Amniotic stem cell (primary cell): ENCODE measurements at regions not wholly inside any gene's neighbourhood (a gene's known extent, or its start where the extent isn't known, plus 50 kb on each side); places are given as distances from the start of the nearest gene placed in this dataset.

Source experiments
- DNase-seq: peaks from one replicate; lab custom pipeline; 2025; lab: John Stamatoyannopoulos, UW

DNA sequence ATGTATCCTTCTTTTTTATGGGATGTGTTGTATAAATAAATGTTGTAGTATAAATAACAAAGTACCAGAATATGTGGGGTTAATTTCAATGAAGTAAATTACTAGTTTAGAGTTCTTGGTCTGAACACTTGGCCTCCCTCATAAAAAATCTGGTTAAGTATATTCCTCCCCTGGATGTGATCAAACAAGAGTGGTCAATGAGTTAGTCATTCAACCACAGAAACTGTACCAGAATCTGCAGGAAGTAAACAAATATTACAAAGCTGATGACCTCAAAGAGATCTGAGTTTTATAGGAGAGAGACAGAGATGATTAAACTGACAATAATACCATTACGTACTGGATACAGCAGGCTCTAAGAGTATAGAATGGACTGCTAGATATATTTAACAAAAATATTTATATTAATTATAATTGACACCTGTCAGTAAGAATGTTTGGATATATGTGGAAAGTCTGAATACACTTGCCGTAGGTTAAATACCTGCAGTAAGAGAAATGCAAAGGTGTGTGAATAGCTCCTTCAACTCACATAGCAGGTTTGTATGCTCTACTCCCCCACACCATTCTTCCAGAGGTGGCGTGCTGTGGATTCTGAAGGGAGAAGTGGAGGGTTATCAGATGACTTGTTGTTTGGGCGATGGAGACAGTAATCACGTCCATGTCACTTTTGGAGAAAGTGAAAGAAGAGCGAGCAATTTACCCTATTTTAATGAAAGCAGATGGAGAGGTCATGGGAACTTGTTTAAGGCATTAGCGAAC, 108.3 kb upstream of the LRATD1 start:
- DNase-seq: no peak

- DNase-seq: no peak
These were observed 107.8 kb upstream of the LRATD1 start for GRCh38 chr2:14524803-14525080.

DNA sequence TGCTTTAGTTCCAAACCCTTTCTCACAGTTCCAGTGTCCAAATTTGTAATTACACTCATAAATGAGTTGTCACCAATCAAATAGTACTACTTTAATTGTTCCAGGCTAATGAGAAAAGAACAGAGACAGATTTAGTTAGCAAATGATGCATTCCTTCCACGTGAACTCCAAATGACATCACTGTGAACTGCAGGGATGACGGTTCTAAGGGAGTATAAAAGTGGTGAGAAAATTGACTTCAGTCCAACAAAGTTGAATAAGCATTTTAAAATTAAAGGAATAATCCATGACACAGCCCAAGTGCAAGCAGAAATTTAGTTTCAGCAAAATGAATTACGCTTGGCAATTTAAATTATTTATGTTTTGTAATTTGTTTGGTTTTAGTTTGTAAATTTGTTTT, 102.0 kb upstream of the LRATD1 start:
- DNase-seq: no peak

- no peak for DNase-seq
These were observed 99.3 kb upstream of the LRATD1 start for GRCh38 chr2:14533131-14533757.

DNA sequence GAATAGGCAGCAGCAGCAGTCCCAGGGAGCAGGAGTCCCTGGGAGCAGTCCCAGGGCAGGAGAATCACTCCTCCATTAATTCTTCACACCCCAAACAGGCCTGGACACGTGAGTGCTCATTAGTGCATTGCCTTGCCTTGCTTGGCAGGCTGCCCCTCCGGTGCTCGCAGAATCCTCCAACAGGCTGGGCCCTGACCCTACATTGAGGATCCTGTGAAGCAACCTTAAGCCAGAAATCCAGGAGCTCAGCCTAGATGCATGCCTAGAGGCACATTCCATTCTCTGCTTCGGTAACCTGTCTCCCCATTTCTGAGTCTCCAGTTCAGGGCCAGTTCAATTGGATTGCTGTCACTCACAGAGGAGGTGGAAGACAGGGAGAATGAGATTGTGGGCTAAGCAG, 97.4 kb upstream of the LRATD1 start:
- no peak for DNase-seq

DNA sequence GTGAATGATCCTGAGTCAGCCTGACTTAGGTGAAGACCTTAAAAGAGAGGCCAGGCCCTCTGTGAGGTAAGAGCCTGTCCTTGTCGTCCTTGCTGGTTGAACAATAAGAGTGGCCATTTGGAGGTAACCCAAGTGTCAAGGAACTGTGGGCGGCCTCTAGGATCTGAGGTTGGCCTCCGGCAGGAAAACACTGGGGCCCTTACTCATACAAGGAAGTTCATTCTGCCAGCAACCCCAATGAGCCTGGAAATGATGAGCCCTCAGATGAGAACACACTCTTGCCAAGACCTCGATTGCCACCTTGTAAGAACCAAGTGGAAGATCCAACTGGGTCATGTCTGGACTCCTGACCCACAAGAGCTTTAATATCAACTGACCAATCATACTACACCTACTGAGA, 95.5 kb upstream of the LRATD1 start:
- DNase-seq: no peak

DNA sequence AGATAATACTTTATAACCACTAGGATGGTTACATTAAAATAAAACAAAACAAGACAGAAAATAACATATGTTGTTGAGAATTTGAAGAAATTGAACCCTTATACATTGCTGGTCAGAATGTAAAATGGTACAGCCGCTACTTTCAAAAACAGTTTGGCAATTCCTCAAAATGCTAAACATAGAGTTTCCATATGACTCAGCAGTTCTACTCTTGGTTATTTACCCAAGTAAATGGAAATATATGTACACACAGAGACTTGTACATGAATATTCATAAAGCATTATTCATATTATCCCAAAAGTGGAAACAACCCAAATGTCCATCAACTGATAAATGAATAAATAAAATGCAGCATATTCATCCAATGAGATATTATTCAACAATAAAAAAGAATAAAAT, 92.5 kb upstream of the LRATD1 start:
- DNase-seq: no peak

DNA sequence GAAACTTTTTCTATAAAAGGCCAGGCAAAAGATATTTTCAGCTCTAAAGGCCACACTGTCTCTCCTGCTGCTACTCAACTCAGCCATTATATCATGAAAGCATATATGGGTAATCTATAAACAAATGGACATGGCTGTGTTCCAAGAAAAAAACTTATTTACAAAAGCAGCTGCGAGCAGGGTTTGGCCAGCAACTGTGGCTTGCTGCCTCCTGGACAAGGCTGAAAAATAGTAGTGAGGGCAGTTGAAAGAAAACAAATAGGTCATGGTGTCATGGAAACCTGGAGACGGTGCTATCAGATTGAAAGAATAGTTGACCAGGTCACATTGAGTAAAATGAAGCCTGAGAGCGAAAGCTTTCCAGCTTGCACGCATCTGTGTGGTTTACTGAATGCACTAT, 89.2 kb upstream of the LRATD1 start:
- no peak for DNase-seq

- DNase-seq: no peak
These were observed 88.3 kb upstream of the LRATD1 start for GRCh38 chr2:14544247-14544646.

- DNase-seq: no peak
These were observed 84.7 kb upstream of the LRATD1 start for GRCh38 chr2:14547830-14548229.

GRCh38 chr2:14550658-14551057, 81.9 kb upstream of the LRATD1 start:
- no peak for DNase-seq

DNA sequence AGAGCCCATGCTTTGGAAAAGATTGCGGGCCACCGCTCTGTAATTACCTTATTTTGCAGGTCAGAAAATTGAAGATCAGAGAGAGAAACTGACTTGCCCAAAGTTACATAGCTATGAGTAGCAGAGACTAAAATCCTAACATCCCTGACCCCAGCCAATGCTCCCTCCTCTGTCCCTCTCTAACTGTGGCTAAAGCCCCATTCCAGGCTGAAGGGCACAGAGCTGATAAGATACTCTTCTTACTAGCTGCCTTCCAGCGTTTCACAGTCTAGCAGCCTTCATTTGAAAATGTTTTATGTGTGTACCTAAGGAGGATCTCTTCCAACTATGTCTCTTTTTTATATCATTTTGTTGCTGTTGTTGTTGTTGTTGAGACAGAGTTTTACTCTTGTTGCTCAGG, 81.4 kb upstream of the LRATD1 start:
- no peak for DNase-seq

DNA sequence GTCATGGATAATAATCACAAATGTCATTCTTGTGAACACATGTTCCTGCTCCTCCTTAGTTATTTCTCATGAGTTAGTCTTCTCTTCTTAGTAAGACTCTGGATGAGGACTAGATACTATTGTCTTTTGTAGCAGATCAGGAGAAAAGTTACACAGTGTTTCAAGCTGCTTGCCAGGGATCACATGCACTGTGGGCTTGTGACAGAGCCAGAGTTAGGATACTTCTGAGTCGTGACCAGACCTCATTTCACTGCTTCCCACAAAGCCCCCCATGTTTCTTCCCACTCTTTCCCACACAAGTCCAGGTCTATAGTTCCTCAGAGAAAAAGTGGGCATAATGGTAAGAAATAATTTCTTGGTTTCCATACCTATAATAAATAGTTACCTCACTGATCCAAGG, 80.2 kb upstream of the LRATD1 start:
- no peak for DNase-seq

GRCh38 chr2:14552818-14553217, 79.7 kb upstream of the LRATD1 start:
- no peak for DNase-seq

DNA sequence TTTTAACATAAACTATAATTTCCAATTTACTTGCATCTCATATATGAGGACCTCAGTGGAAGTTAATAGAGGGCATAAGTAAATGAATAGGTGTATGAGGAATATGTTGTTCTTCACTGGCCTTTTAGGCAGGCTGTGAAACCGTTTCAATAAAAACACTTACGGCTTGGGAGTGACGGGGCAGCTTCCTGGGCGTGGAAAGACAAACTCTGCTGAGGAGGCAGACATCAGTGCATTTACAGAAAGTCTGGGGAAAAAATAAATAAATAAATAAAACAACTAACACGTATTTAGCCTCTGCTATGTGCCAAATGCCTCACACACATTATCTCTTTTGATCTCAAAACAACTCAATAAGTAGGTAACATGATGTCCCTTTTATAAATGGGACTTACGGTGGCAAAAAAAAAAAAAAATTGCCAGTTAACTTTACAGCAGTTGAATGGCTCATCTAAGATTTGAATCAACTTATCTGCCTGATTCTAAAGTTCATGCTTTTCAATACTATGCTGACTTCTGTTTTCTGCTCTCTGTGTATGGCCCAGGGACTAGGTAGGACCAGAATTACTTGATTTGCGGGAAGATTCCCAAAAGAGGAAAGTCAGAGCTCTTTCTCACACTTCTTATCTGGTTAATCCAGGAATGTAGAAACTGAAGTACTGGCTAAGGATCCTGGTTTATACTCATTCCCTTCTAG, 77.5 kb upstream of the LRATD1 start:
- no peak for DNase-seq

DNA sequence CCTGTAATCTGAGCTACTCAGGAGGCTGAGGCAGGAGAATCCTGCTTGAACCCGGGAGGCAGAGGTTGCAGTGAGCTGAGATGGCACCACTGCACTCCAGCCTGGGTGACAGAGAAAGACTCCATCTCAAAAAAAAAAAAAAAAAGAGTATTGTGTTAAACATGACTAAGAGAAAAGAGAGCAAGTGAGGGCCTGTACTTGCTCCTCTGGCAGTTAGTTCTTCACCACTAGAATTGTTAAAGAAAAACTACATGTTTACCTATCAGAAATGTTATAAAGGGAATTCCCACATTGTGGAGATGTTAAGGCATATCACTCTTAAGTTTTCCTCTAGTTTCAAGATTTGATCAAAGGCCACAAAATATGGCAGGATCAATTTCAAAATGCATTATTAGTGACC, 75.4 kb upstream of the LRATD1 start:
- DNase-seq: no peak

DNA sequence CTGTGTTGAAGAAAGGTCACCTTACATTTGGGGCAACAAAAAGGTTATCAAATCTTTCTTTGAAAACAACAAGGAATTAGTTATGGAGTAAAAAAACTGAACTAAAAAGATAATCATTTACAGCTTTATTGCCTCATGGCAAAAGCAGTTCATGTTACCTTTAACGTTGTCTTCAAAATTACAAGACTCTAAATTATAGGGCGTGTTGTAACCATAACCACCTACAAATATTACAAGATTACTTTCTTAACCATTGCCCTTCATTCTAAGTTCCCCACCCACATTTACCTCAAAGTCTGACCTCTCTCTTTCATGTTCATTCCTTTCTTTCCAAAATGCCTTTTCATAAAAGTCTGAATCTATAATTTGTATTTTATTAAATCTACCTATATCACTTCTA, 74.6 kb upstream of the LRATD1 start:
- DNase-seq: no peak

GRCh38 chr2:14558335-14558919, 74.1 kb upstream of the LRATD1 start:
- DNase-seq: no peak

- DNase-seq: no peak
These were observed 71.8 kb upstream of the LRATD1 start for GRCh38 chr2:14560716-14561115.

GRCh38 chr2:14563324-14563723, 69.2 kb upstream of the LRATD1 start:
- DNase-seq: no peak

DNA sequence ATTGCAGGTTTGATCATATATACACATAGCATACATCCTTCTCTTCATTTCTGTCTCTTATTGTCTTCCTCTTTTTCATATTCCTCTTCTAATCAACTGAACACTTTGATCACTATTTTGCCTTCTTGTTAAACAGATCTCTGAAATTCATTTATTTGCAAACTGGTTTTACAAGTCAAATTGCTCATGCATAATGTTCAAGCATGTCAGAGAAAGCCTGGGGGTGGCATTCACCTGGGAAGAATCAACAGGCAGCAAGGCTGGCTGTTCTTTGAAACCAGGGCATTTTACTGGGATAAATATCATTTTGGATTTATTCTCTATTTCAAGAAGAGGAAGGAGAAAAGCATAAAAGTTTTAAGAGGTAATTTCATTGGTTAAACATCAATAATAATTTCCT, 66.9 kb upstream of the LRATD1 start:
- DNase-seq: no peak

- no peak for DNase-seq
These were observed 65.0 kb upstream of the LRATD1 start for GRCh38 chr2:14567561-14567960.

GRCh38 chr2:14569294-14569693, 63.2 kb upstream of the LRATD1 start:
- no peak for DNase-seq
